Upper lobe of left lung (tissue), 6 donors: ENCODE measurements at regions not wholly inside any gene's neighbourhood (a gene's known extent, or its start where the extent isn't known, plus 50 kb on each side); places are given as distances from the start of the nearest gene placed in this dataset.

Source experiments
- ATAC-seq, 2 donors: fragments of 200-7000 bp; cut with Tn5 transposase; one replicate each; pipeline ENCODE4 v1.9.1; 2022; ENCODE audit warnings: mild to moderate bottlenecking in 2 of 2, moderate library complexity in 2 of 2; ENCODE audit not compliant: low FRiP score in 2 of 2
- DNase-seq, 2 donors: peaks; one replicate each; pipeline ENCODE4 v3.0.0-alpha.2; 2019 to 2020
- H3K27ac ChIP-seq, 4 donors: fragments of 200-600 bp; sonication (generic); one replicate each; pipeline ENCODE4 v1.5.1; 2016 to 2019
- H3K27me3 ChIP-seq, 4 donors: fragments of 200-600 bp; sonication (generic); one replicate each; pipeline ENCODE4 v1.5.1; 2017 to 2019
- H3K36me3 ChIP-seq, 4 donors: fragments of 200-600 bp; sonication (generic); one replicate each; pipeline ENCODE4 v1.5.1; 2016 to 2019
- H3K4me1 ChIP-seq, 4 donors: fragments of 200-600 bp; sonication (generic); one replicate each; pipeline ENCODE4 v1.5.1; 2018 to 2019
- H3K4me3 ChIP-seq, 4 donors: fragments of 200-600 bp; sonication (generic); one replicate each; pipeline ENCODE4 v1.5.1; 2017 to 2019; ENCODE audit warnings: mild to moderate bottlenecking in 2 of 4, moderate library complexity in 1 of 4
- H3K9me3 ChIP-seq, 4 donors: fragments of 200-600 bp; sonication (generic); one replicate each; pipeline ENCODE4 v1.5.1; 2018 to 2019
- EP300 ChIP-seq, 4 donors: sonication (generic); formaldehyde crosslinking; IDR thresholded peaks; one replicate each; pipeline ENCODE4 v1.5.1; 2017; ENCODE audit warnings: antibody characterized with exemption in 4 of 4, control low read depth in 2 of 4
- POLR2A ChIP-seq, 4 donors: fragments of 450-650 bp; IDR thresholded peaks; one replicate each; pipeline ENCODE4 v1.5.1; 2016 to 2017; ENCODE audit warnings: antibody characterized with exemption in 4 of 4, mild to moderate bottlenecking in 2 of 4
- POLR2AphosphoS5 ChIP-seq, 2 donors: sonication (generic); formaldehyde crosslinking; IDR thresholded peaks; one replicate each; pipeline ENCODE4 v1.5.1; 2017; ENCODE audit warnings: antibody characterized with exemption in 2 of 2
- WGBS, 2 donors: methylation state at CpG; one replicate each; pipeline ENCODE4 v1.1.5; 2017 to 2018; 5-methylcytosine and 5-hydroxymethylcytosine counted together
- TF ChIP-seq, protein P1 (sequence below), 6 experiments: fragments of 450-650 bp in 4 of 6; fragments of 200-600 bp in 2 of 6; sonication (generic) in 2 of 6; IDR thresholded peaks; one replicate each; pipeline ENCODE4 v1.5.1; 2016 to 2019; ENCODE audit warnings: antibody characterized with exemption in 6 of 6
- donor health status: DM: no; HTN: no; CAD: no; lungs with moderate emphysema.
- donor health status: DM: no; HTN: yes; CAD: no; lungs with severe emphysema.

- Histone ChIP-seq H3K27ac (no peak overlapping the region), H3K9me3 (no peaks in the 10 kb centered on the region), H3K4me1 (no peaks in the 10 kb centered on the region), H3K4me3 (no peak overlapping the region), H3K36me3 (no peaks in the 10 kb centered on the region), H3K27me3 (no peaks in the 10 kb centered on the region)
- ATAC-seq (no peak), DNase-seq (no peak)
- TF ChIP-seq, protein P1, sequence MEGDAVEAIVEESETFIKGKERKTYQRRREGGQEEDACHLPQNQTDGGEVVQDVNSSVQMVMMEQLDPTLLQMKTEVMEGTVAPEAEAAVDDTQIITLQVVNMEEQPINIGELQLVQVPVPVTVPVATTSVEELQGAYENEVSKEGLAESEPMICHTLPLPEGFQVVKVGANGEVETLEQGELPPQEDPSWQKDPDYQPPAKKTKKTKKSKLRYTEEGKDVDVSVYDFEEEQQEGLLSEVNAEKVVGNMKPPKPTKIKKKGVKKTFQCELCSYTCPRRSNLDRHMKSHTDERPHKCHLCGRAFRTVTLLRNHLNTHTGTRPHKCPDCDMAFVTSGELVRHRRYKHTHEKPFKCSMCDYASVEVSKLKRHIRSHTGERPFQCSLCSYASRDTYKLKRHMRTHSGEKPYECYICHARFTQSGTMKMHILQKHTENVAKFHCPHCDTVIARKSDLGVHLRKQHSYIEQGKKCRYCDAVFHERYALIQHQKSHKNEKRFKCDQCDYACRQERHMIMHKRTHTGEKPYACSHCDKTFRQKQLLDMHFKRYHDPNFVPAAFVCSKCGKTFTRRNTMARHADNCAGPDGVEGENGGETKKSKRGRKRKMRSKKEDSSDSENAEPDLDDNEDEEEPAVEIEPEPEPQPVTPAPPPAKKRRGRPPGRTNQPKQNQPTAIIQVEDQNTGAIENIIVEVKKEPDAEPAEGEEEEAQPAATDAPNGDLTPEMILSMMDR (IDR thresholded peaks at IDR 0.05) = no peak
- no peak for TF ChIP-seq POLR2A (IDR thresholded peaks at IDR 0.05)
- TF ChIP-seq EP300 (IDR thresholded peaks at IDR 0.05) = no peak
- no peak for TF ChIP-seq POLR2AphosphoS5 (IDR thresholded peaks at IDR 0.05)
- WGBS, 2 donors = 70% methylated on average over 10 to 11 of the region's 11 CpGs
These were observed 141.8 kb downstream of the CDC5L start for GRCh38 chr6:44529146-44529905.

DNA sequence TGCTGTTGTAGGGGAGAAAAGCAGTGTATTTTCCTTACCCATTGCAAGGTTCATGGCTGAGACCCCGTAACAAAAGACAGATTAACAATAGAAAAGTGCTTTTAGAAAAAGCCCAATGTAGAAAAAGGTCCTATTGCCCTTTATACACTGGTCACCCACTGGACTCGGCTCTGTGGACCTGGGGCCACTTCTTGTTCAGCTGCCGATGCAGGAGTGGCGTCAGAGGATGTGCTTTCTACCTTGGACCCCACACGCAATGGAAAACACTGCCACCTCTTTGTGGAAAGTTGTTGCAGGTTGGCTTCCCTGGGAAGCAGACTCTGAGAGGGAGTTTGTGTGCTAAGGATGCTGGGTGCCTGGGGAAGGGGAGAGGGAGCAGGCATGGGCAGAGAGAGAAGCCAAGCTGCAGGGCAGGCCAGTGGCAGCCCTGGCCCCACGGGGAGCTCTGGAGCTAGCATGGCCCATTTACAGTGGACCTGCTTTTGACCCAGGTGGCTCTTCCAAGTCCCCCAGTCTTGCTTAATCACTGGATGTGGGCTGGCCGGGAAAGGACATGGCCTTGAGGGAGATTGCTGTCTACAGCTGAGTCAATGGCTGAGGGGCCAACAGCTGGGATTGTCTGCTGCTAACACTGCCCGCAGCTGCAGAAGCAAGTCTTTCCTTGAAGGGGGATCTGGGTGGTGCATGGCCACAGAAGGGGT, 142.9 kb downstream of the CDC5L start:
- Histone ChIP-seq H3K27ac (no peak overlapping the region), H3K4me3 (no peak overlapping the region), H3K9me3 (no peaks in the 10 kb centered on the region), H3K36me3 (no peaks in the 10 kb centered on the region), H3K4me1 (no peaks in the 10 kb centered on the region), H3K27me3 (no peaks in the 10 kb centered on the region)
- no peak for ATAC-seq
- no peak for DNase-seq
- 90 to 96% methylated on average over 5 to 8 of the region's 8 CpGs for WGBS, 2 donors
- TF ChIP-seq POLR2A (IDR thresholded peaks at IDR 0.05) (no peak), EP300 (IDR thresholded peaks at IDR 0.05) (no peak), POLR2AphosphoS5 (IDR thresholded peaks at IDR 0.05) (no peak)
- TF ChIP-seq, protein P1 (IDR thresholded peaks at IDR 0.05) = no peak

- no peaks in the 10 kb centered on the region for H3K36me3 ChIP-seq
- H3K9me3 ChIP-seq = no peaks in the 10 kb centered on the region
- DNase-seq (no peak), ATAC-seq (no peak)
- TF ChIP-seq POLR2A (IDR thresholded peaks at IDR 0.05) = no peak
- TF ChIP-seq POLR2AphosphoS5 (IDR thresholded peaks at IDR 0.05) = no peak
- no peak for TF ChIP-seq EP300 (IDR thresholded peaks at IDR 0.05)
- TF ChIP-seq, protein P1 (IDR thresholded peaks at IDR 0.05) = no peak
- no peaks in the 10 kb centered on the region for H3K27me3 ChIP-seq
- H3K4me1 ChIP-seq = no peaks in the 10 kb centered on the region
- 91% methylated on average over 3 of the region's 3 CpGs; no CpG with 5 or more reads in 1 of the 2 donors for WGBS, 2 donors
- H3K27ac ChIP-seq = no peak overlapping the region
- H3K4me3 ChIP-seq = no peak overlapping the region
These were observed 143.4 kb downstream of the CDC5L start for GRCh38 chr6:44530910-44531234.

DNA sequence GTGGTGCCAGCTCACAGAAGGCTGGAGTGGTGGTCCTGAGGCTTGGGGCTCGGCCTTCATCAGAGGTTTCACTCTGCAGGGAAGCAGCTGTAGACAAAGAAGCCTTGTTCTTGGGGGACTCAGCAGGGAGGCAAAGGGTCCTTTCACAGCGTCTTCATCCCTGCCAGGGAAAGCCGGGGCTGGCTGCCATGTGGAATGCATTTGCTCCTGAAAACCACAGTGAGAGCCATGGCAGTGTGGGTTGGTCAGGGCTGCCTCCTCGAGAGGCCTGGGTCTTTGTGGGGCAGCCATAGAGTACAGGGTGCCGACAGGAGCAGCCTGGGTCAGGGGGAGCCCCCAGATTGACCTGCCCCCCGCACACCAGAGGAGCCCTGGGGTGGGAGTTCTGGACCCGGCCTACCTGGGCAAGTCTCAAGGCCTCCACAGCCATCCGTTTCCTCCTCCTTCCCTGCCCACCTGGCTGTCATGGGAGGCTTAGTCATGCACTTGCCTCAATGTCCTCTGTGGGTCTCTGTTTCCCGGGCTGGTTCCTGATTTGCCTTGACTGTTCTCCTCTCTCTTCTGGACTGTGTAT, 144.0 kb downstream of the CDC5L start:
- WGBS, 2 donors = 78 to 79% methylated on average over 5 to 9 of the region's 9 CpGs
- H3K27me3 ChIP-seq = no peaks in the 10 kb centered on the region
- H3K4me3 ChIP-seq = no peak overlapping the region
- no peak for DNase-seq
- no peaks in the 10 kb centered on the region for H3K9me3 ChIP-seq
- no peaks in the 10 kb centered on the region for H3K4me1 ChIP-seq
- no peak for TF ChIP-seq POLR2AphosphoS5 (IDR thresholded peaks at IDR 0.05)
- H3K27ac ChIP-seq = no peak overlapping the region
- ATAC-seq = no peak
- no peaks in the 10 kb centered on the region for H3K36me3 ChIP-seq

DNA sequence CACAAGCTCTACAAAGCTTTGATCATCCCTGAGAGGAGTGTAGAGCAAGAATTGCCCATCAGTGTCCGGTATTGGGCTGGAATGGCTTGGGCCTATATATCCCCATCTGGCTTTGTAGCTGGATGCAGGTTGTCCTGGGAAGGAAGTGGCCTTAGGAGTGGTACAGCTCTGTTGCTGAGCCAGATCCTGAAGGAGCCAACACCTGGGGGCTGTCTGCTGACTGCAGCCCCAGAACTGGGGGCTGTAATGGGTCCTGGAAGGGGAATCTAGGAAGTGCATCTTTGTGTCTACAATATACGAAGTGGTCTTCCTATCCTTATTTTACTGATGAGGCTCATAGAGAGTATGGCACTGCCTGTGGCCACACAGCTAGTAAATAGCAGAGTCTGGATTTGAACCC, 145.9 kb downstream of the CDC5L start:
- no peak for DNase-seq
- no peak overlapping the region for H3K27ac ChIP-seq
- no peak overlapping the region for H3K4me3 ChIP-seq
- TF ChIP-seq, protein P1 (IDR thresholded peaks at IDR 0.05) = no peak
- TF ChIP-seq POLR2A (IDR thresholded peaks at IDR 0.05) = no peak
- TF ChIP-seq EP300 (IDR thresholded peaks at IDR 0.05) = no peak
- TF ChIP-seq POLR2AphosphoS5 (IDR thresholded peaks at IDR 0.05) = no peak
- H3K36me3 ChIP-seq = no peaks in the 10 kb centered on the region
- H3K4me1 ChIP-seq = no peaks in the 10 kb centered on the region
- ATAC-seq = no peak
- no peaks in the 10 kb centered on the region for H3K9me3 ChIP-seq
- H3K27me3 ChIP-seq = no peaks in the 10 kb centered on the region
- 74 to 88% methylated on average over 2 of the region's 2 CpGs for WGBS, 2 donors
